LNCaP clone FGC (cell line): ENCODE measurements at regions not wholly inside any gene's neighbourhood (a gene's known extent, or its start where the extent isn't known, plus 50 kb on each side); places are given as distances from the start of the nearest gene placed in this dataset.

ENCODE experiments used
- DNase-seq: peaks from one replicate; pipeline ENCODE4 v3.0.0-alpha.2; 2011; ENCODE audit warnings: low read depth
- H3K4me3 ChIP-seq: 2 replicates; pipeline ENCODE4 v1.5.1; 2011; ENCODE audit warnings: mild to moderate bottlenecking, low read depth, low read length, control low read depth
- TF ChIP-seq, protein P1 (sequence below): IDR thresholded peaks from 2 replicates; pipeline ENCODE4 v1.5.1; 2012; ENCODE audit warnings: mild to moderate bottlenecking; ENCODE audit not compliant: control insufficient read depth, insufficient read depth; ENCODE audit errors: extremely low read depth

DNA sequence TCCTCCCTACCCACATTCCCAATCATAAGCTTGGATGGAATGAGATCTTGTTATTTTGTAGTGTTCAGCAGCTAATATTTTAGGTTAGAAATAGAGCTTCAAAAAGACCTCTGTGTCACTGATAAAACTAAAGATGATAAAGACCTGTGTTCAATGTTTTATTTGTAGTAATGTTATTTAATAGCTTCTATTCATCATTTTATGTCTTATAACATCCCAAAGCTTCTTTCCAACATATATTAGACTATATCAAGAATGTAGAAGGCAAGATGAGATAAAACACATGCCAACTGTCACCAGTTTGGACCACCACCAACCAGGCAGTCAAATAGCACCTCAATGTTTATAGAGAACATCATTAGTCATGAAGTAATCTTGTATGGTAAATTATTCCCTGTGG lies 409.5 kb upstream of the ITGA1 start:
- TF ChIP-seq, protein P1, sequence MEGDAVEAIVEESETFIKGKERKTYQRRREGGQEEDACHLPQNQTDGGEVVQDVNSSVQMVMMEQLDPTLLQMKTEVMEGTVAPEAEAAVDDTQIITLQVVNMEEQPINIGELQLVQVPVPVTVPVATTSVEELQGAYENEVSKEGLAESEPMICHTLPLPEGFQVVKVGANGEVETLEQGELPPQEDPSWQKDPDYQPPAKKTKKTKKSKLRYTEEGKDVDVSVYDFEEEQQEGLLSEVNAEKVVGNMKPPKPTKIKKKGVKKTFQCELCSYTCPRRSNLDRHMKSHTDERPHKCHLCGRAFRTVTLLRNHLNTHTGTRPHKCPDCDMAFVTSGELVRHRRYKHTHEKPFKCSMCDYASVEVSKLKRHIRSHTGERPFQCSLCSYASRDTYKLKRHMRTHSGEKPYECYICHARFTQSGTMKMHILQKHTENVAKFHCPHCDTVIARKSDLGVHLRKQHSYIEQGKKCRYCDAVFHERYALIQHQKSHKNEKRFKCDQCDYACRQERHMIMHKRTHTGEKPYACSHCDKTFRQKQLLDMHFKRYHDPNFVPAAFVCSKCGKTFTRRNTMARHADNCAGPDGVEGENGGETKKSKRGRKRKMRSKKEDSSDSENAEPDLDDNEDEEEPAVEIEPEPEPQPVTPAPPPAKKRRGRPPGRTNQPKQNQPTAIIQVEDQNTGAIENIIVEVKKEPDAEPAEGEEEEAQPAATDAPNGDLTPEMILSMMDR = no peak
- H3K4me3 ChIP-seq = no peak overlapping the region
- DNase-seq = no peak

DNA sequence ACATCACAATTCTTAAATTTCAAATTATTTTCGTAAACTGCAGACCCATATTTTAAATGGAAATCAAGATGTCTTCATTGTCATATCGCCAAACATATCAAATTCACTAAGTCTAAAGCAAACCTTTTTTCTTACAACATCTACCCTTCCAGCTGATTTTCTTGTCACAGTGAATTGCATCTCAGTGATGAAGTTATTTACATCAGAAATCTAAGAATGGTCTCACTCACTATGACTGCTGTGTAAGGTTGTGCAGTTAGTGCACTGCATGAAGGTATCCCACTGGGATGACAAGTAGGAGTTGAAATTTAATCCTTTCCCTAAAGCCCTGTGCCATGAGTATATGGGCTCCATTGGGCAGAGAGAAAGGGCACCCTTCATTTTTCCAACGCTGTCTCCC lies 399.4 kb upstream of the ITGA1 start:
- H3K4me3 ChIP-seq = no peak overlapping the region
- TF ChIP-seq, protein P1 = no peak
- no peak for DNase-seq

DNA sequence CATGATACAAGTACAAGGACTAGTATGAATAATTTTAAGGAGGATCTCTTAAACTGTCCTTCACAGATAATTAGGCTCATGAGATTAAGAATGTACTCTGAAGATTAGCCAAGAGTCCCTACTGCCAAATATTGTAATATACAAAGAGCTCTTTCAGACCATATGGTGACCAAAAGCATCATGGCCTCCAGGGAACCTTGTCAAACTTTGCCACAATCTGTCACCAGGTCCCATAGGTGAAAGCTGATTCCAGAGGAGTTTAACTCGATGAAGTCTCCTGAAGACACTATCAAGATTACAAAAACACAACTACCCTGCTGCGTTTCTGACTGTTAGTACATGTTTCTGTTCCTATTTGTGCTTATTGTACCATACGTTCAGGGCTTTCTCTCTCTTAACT lies 395.4 kb upstream of the ITGA1 start:
- TF ChIP-seq, protein P1 = no peak
- no peak for DNase-seq
- no peak overlapping the region for H3K4me3 ChIP-seq

DNA sequence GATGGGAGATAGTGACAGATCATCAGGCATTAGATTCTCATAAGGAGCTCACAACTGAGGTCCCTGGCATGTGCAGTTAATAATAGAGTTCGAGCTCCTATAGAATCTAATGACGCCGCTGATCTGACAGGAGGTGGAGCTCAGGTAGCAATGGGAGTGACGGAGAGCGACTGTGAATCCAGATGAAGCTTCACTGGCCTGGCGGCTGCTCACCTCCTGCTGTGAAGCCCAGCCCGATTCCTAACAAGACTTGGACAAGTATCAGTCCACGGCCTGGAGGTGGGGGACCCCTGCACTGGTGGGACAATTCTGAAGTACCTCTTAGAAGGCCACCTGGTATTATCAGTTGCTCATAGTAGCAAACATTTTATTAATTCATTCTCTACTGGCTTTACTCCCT lies 377.9 kb upstream of the ITGA1 start:
- TF ChIP-seq, protein P1 = no peak
- no peak overlapping the region for H3K4me3 ChIP-seq
- no peak for DNase-seq

DNA sequence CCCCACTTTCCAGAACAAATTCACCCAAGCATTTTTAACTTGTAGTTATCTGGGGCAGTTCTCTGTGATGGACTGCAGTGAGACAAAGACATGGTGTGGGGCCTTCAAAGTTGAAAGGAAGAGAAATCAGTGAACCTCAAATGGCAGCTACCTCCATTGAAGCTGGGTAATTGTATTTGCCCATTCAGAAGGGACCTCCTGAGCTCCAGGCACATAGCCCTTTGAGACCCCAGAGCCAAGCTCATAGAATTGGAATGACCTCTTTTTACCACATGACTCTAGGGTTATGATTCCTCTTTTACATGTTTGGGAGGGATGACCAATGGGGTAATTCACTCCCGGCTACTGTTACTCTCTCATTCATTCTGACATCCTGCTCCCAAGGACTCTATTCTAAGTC lies 368.4 kb upstream of the ITGA1 start:
- H3K4me3 ChIP-seq = no peak overlapping the region
- DNase-seq = no peak
- TF ChIP-seq, protein P1 = no peak

DNA sequence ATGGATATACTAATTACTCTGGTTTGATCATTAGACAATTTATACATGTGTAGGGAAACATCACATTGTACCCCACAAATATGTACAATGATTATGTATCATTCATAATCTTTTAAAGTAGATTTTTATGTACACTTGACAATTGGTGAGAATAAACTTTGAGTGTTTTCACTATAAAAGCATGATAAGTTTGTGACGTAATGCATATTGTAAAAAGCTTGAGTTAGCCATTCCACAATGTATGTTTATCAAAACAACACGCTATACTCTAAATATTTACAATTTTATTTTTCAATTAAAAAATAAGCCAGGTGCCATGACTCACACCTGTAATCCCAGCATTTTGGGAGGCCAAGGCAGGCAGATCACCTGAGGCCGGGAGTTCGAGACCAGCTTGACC lies 360.1 kb upstream of the ITGA1 start:
- no peak for DNase-seq
- H3K4me3 ChIP-seq = no peak overlapping the region
- TF ChIP-seq, protein P1 = no peak

DNA sequence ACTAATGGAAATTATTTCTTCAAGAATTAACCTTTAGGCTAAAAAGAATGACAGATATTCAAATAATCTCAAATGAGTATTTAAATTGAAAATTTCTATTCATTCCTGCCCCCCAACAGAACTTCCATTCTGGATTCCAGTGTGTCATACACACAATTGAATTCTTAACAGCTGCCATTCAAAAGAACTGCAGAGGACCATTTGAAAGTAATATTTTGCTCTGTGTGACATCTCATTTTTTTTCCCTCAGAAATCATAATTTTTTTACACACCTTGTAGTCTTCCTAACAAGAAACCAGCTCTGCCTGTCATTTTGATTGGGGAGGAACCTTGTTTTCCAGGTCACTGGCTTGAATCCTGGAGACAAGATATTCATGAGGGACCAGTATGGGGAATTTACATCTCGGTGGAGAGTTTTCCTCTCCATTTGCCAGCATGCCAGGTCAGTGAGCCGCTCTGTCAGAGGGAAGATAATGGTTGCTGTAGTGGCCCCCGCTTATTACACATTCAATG lies 358.7 kb upstream of the ITGA1 start:
- TF ChIP-seq, protein P1 = no peak
- no peak overlapping the region for H3K4me3 ChIP-seq
- no peak for DNase-seq
